Esophagus muscularis mucosa (tissue), 4 donors: ENCODE measurements at regions not wholly inside any gene's neighbourhood (a gene's known extent, or its start where the extent isn't known, plus 50 kb on each side); places are given as distances from the start of the nearest gene placed in this dataset.

Experiments
- CTCF ChIP-seq, 3 experiments: fragments of 200-600 bp in 2 of 3; fragments of 450-650 bp in 1 of 3; sonication (generic) in 2 of 3; IDR thresholded peaks; one replicate each; pipeline ENCODE4 v1.5.1; 2017 to 2019; ENCODE audit warnings: antibody characterized with exemption in 3 of 3, mild to moderate bottlenecking in 2 of 3, moderate library complexity in 1 of 3
- EP300 ChIP-seq: sonication (generic); formaldehyde crosslinking; IDR thresholded peaks from one replicate; pipeline ENCODE4 v1.6.1; 2017; ENCODE audit warnings: antibody characterized with exemption
- POLR2A ChIP-seq: fragments of 450-650 bp; IDR thresholded peaks from one replicate; pipeline ENCODE4 v1.6.1; 2017; ENCODE audit warnings: antibody characterized with exemption, moderate library complexity, mild to moderate bottlenecking, low read depth
- POLR2AphosphoS5 ChIP-seq, 2 donors: sonication (generic); formaldehyde crosslinking; IDR thresholded peaks; one replicate each; pipeline ENCODE4 v1.6.1; 2017; ENCODE audit warnings: antibody characterized with exemption in 2 of 2

GRCh38 chr5:174185506-174185905 is 140.0 kb downstream of the NSG2 start:
- no peak for TF ChIP-seq CTCF (IDR thresholded peaks at IDR 0.05)
- TF ChIP-seq EP300: no peak
- no peak for TF ChIP-seq POLR2A
- TF ChIP-seq POLR2AphosphoS5 (IDR thresholded peaks at IDR 0.05): no peak
